Peyer's patch (tissue), 4 donors: ENCODE measurements at regions not wholly inside any gene's neighbourhood (a gene's known extent, or its start where the extent isn't known, plus 50 kb on each side); places are given as distances from the start of the nearest gene placed in this dataset.

Source experiments
- CTCF ChIP-seq, 6 experiments: fragments of 450-650 bp in 4 of 6; fragments of 200-600 bp in 2 of 6; sonication (generic) in 1 of 6; IDR thresholded peaks; one replicate each; pipeline ENCODE4 v1.5.1; 2017 to 2019; ENCODE audit warnings: antibody characterized with exemption in 6 of 6, mild to moderate bottlenecking in 3 of 6, moderate library complexity in 1 of 6
- POLR2A ChIP-seq, 2 donors: fragments of 450-650 bp; IDR thresholded peaks; one replicate each; pipeline ENCODE4 v1.5.1; 2017; ENCODE audit warnings: antibody characterized with exemption in 2 of 2, mild to moderate bottlenecking in 2 of 2, moderate library complexity in 2 of 2

GRCh38 chr4:138677212-138677611 lies 338.4 kb upstream of the NOCT start:
- TF ChIP-seq CTCF (IDR thresholded peaks at IDR 0.05) (no peak), POLR2A (IDR thresholded peaks at IDR 0.05) (no peak)
